ENCODE measurements at regions not wholly inside any gene's neighbourhood (a gene's known extent, or its start where the extent isn't known, plus 50 kb on each side); places are given as distances from the start of the nearest gene placed in this dataset.
"Not testable (repeated sequence)": the region's sequence is repeated elsewhere in the genome, so short reads cannot be mapped to it uniquely, and the experiment has no call there.

GRCh38 chr10:34945951-34946522 is 130.9 kb upstream of the PARD3 start:
- H3K27me3 Mint-ChIP-seq (ENCODE audit: insufficient read depth, low read depth); H4K20me1 ChIP-seq (ENCODE audit: low read depth); DNase-seq (ENCODE audit: low spot score); H3F3A ChIP-seq (ENCODE audit: low read depth); H3K36me3 ChIP-seq; H3K4me1 ChIP-seq; H3K36me3 Mint-ChIP-seq; H3K9ac ChIP-seq; H3K79me2 ChIP-seq (ENCODE audit: low read depth); H3K9me3 ChIP-seq (ENCODE audit: low read depth); H3K27ac Mint-ChIP-seq; H3K4me3 Mint-ChIP-seq; H3K27ac ChIP-seq; H3K4me2 ChIP-seq; H3K27me3 ChIP-seq; H3K9me3 Mint-ChIP-seq; H3K4me3 ChIP-seq; H2AFZ ChIP-seq (replicated peaks): not testable (repeated sequence)
- peaks cover 13% of the 10 kb centered on the region for H3K4me1 Mint-ChIP-seq

DNA sequence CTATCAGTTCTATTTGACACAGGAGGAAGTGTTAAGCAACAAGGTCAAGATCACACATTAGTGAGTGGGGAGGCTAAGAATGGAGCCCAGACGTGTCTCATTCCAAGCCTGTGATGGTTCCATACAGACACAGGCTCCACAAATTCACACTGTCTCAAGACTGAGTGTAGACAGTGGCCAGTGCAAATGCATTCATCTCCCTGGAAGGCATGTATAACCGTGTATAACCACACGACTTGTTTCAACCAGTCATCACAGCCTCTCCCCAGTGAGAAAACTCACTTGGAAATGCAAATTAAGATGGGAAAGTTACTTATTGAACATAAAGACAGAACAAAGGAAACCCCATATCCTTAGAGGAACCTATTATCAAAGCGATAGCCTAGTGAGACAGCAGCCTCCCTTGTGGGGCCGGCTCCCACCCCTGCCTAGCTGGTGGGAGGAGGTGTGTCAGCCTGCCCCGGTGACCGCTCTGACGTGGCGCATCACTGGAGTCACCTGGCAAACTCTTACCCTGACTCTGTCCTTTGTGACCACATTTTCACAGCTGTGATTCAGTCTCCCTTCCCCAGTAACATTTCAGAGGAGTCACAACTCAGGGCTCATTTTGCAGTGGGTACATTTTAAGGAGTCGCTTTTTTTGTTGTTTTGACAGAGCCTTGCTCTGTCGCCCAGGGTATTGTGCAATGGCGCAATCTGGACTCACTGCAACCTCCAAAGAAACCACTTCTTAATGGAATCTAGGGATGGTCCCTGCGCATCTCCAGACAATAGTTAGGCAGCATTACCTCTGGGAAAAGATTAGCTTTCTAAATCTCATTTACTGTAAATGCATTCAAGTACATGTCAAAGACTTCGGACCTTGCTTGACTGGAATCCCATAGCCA is 126.6 kb upstream of the PARD3 start:
- peak overlapping the region; percentile 76 for H3K27ac Mint-ChIP-seq
- Histone ChIP-seq H4K20me1 (ENCODE audit: low read depth) (no peaks in the 10 kb centered on the region), H3K9me3 (ENCODE audit: low read depth) (no peaks in the 10 kb centered on the region), H3K27ac (no peak overlapping the region), H2AFZ (replicated peaks) (no peak overlapping the region), H3K4me2 (no peak overlapping the region), H3K4me1 (peaks cover 4% of the 10 kb centered on the region), H3K27me3 (no peaks in the 10 kb centered on the region), H3K79me2 (ENCODE audit: low read depth) (no peaks in the 10 kb centered on the region), H3F3A (ENCODE audit: low read depth) (peaks cover 2% of the 10 kb centered on the region), H3K9ac (no peak overlapping the region), H3K36me3 (no peaks in the 10 kb centered on the region), H3K4me3 (no peak overlapping the region)
- TF ChIP-seq CTCF (IDR thresholded peaks at IDR 0.05), result no peak
- TF ChIP-seq EZH2phosphoT487 (IDR thresholded peaks at IDR 0.05), result no peak
- TF ChIP-seq EZH2 (IDR thresholded peaks at IDR 0.05), result no peak
- H3K27me3 Mint-ChIP-seq (ENCODE audit: insufficient read depth, low read depth), result peaks cover 12% of the 10 kb centered on the region
- no peak overlapping the region for H3K4me3 Mint-ChIP-seq
- H3K4me1 Mint-ChIP-seq, result peaks cover 18% of the 10 kb centered on the region
- DNase-seq (ENCODE audit: low spot score), result no peak
- H3K36me3 Mint-ChIP-seq, result no peaks in the 10 kb centered on the region
- H3K9me3 Mint-ChIP-seq, result peaks cover 3% of the 10 kb centered on the region

DNA sequence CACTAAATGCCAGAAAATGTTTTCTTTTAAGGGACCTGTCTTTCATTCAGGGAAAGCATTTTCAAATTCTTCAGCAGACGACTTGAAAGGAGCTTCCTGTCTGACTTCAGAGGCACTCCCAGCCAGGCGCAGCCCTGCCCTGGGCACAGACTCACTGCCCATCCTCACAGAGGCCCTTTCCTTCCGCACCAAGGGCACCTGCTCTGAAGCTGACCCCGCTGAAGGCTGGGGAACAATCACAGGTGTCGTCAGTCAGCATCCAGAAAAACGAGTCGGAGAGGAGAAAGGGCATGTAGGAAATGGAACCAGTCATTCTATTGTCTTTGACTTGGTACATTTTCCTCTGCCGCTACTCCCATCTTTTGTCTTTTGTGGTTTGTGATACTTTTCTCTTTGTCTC is 125.3 kb upstream of the PARD3 start:
- no peaks in the 10 kb centered on the region for H3K36me3 Mint-ChIP-seq
- peaks cover 18% of the 10 kb centered on the region for H3K4me1 Mint-ChIP-seq
- H3K4me2 ChIP-seq, result no peak overlapping the region
- H2AFZ ChIP-seq (replicated peaks), result no peak overlapping the region
- no peak overlapping the region for H3K4me3 Mint-ChIP-seq
- peaks cover 3% of the 10 kb centered on the region for H3K9me3 Mint-ChIP-seq
- TF ChIP-seq CTCF (IDR thresholded peaks at IDR 0.05), result no peak
- TF ChIP-seq EZH2 (IDR thresholded peaks at IDR 0.05), result no peak
- no peak for DNase-seq (ENCODE audit: low spot score)
- H3K27me3 ChIP-seq, result no peaks in the 10 kb centered on the region
- H3F3A ChIP-seq (ENCODE audit: low read depth), result peaks cover 2% of the 10 kb centered on the region
- H3K4me3 ChIP-seq, result no peak overlapping the region
- H3K9me3 ChIP-seq (ENCODE audit: low read depth), result no peaks in the 10 kb centered on the region
- H3K4me1 ChIP-seq, result peaks cover 4% of the 10 kb centered on the region
- no peak overlapping the region for H3K27ac ChIP-seq
- H3K36me3 ChIP-seq, result no peaks in the 10 kb centered on the region
- no peak overlapping the region for H3K9ac ChIP-seq
- H3K79me2 ChIP-seq (ENCODE audit: low read depth), result no peaks in the 10 kb centered on the region
- H3K27me3 Mint-ChIP-seq (ENCODE audit: insufficient read depth, low read depth), result peaks cover 10% of the 10 kb centered on the region
- H3K27ac Mint-ChIP-seq, result no peak overlapping the region
- no peaks in the 10 kb centered on the region for H4K20me1 ChIP-seq (ENCODE audit: low read depth)

- no peak overlapping the region for H3K4me3 Mint-ChIP-seq
- H3K27ac ChIP-seq, result no peak overlapping the region
- peaks cover 2% of the 10 kb centered on the region for H3F3A ChIP-seq (ENCODE audit: low read depth)
- no peaks in the 10 kb centered on the region for H3K79me2 ChIP-seq (ENCODE audit: low read depth)
- no peaks in the 10 kb centered on the region for H3K36me3 ChIP-seq
- H3K9me3 Mint-ChIP-seq, result peaks cover 2% of the 10 kb centered on the region
- peaks cover 4% of the 10 kb centered on the region for H3K4me1 ChIP-seq
- peaks cover 10% of the 10 kb centered on the region for H3K27me3 Mint-ChIP-seq (ENCODE audit: insufficient read depth, low read depth)
- H2AFZ ChIP-seq (replicated peaks), result no peak overlapping the region
- H3K4me1 Mint-ChIP-seq, result peaks cover 21% of the 10 kb centered on the region
- no peak overlapping the region for H3K27ac Mint-ChIP-seq
- no peaks in the 10 kb centered on the region for H3K9me3 ChIP-seq (ENCODE audit: low read depth)
- no peak for DNase-seq (ENCODE audit: low spot score)
- H4K20me1 ChIP-seq (ENCODE audit: low read depth), result no peaks in the 10 kb centered on the region
- no peaks in the 10 kb centered on the region for H3K36me3 Mint-ChIP-seq
- H3K4me2 ChIP-seq, result no peak overlapping the region
- no peak overlapping the region for H3K4me3 ChIP-seq
- no peaks in the 10 kb centered on the region for H3K27me3 ChIP-seq
- no peak overlapping the region for H3K9ac ChIP-seq
- TF ChIP-seq CTCF (IDR thresholded peaks at IDR 0.05) (no peak), EZH2phosphoT487 (IDR thresholded peaks at IDR 0.05) (no peak), EZH2 (IDR thresholded peaks at IDR 0.05) (no peak)
Measured at GRCh38 chr10:34938399-34938670, 123.2 kb upstream of the PARD3 start.

Measured in neural progenitor cell (in vitro differentiated cells).